Kidney (tissue), 13 donors: ENCODE measurements at regions not wholly inside any gene's neighbourhood (a gene's known extent, or its start where the extent isn't known, plus 50 kb on each side); places are given as distances from the start of the nearest gene placed in this dataset.

Source experiments
- DNase-seq, 5 donors: peaks; one replicate each; pipeline ENCODE4 v3.0.0-alpha.2; 2013 to 2020
- FAIRE-seq: peaks from 2 replicates; lab custom pipeline; 2012; peaks lifted over from hg19 to GRCh38; lab: Jason Lieb, UNC
- H3K27ac ChIP-seq, 2 donors: one replicate each; pipeline ENCODE4 v1.7.0; 2013; ENCODE audit warnings: low read depth in 2 of 2, low read length in 2 of 2, inconsistent platforms in 1 of 2
- H3K27me3 ChIP-seq: one replicate; pipeline ENCODE4 v1.7.1; 2013; ENCODE audit warnings: low read length, inconsistent platforms; ENCODE audit not compliant: control insufficient read depth, insufficient read depth
- H3K36me3 ChIP-seq, 3 donors: one replicate each; pipeline versions ENCODE4 v1.7.0 to v1.7.1; 2013; ENCODE audit warnings: low read length in 3 of 3, control low read depth in 1 of 3, inconsistent platforms in 1 of 3; ENCODE audit not compliant: insufficient read depth in 3 of 3, control insufficient read depth in 2 of 3
- H3K4me1 ChIP-seq, 3 donors: one replicate each; pipeline versions ENCODE4 v1.7.0 to v1.7.1; 2013; ENCODE audit warnings: low read length in 3 of 3, inconsistent platforms in 1 of 3, low read depth in 1 of 3; ENCODE audit not compliant: control insufficient read depth in 2 of 3, insufficient read depth in 2 of 3
- H3K4me3 ChIP-seq, 3 donors: one replicate each; pipeline versions ENCODE4 v1.7.0 to v1.8.1; 2013; ENCODE audit warnings: low read length in 3 of 3, control low read depth in 1 of 3, inconsistent platforms in 1 of 3
- H3K9ac ChIP-seq, 3 donors: one replicate each; pipeline versions ENCODE4 v1.7.0 to v1.7.1; 2013; ENCODE audit warnings: low read length in 3 of 3, control low read depth in 1 of 3, inconsistent platforms in 1 of 3
- H3K9me3 ChIP-seq, 3 donors: one replicate each; pipeline versions ENCODE4 v1.7.0 to v1.7.1; 2013; ENCODE audit warnings: low read length in 3 of 3, control low read depth in 1 of 3, inconsistent platforms in 1 of 3; ENCODE audit not compliant: control insufficient read depth in 2 of 3, insufficient read depth in 1 of 3
- intact Hi-C: fragments of 100-400 bp; cut with DNase I; formaldehyde crosslinking; loops from one replicate; pipeline ENCODE4 v1.11.1; 2022
- TF ChIP-seq, protein P1 (sequence below): IDR thresholded peaks from 3 replicates; pipeline ENCODE4 v1.5.1; 2012; ENCODE audit warnings: mild to moderate bottlenecking, moderate library complexity, borderline replicate concordance; ENCODE audit not compliant: insufficient read depth; ENCODE audit errors: extremely low read depth
- donor health status: control.
- donor health status: control.
- donor health status: control.
- donor health status: control.
- donor health status: control.
- donor health status: DM: yes; HTN: yes; CAD: no.
- donor health status: Normal renal cell carcinoma (clear cell type).

- FAIRE-seq: no peak
Measured at GRCh38 chr15:36458411-36458810, 121.0 kb upstream of the CDIN1 start.

DNA sequence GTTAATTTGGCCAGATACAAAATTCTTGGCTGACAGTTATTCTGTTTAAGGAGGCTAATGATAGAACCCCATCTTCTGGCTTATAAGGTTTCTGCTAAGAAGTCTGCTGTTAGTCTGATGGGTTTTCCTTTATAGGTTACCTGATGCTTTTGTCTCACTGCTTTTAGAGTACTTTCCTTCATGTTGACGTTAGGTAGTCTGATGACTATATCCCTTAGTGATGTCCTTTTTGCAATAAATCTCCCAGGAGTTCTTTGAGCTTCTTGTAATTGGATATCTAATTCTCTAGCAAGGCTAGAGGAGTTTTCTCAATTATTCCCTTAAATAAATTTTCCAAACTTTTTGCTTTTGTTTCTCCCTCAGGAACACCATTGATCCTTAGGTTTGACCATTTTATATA lies 114.1 kb upstream of the CDIN1 start:
- no peak overlapping the region for H3K9ac ChIP-seq
- no peaks in the 10 kb centered on the region for H3K27me3 ChIP-seq
- DNase-seq (peak in 2 of 5 donors; percentile 9 to 13), FAIRE-seq (no peak)
- no peaks in the 10 kb centered on the region for H3K4me1 ChIP-seq
- no peak overlapping the region for H3K4me3 ChIP-seq
- no peak overlapping the region for H3K27ac ChIP-seq
- H3K36me3 ChIP-seq: no peaks in the 10 kb centered on the region
- TF ChIP-seq, protein P1, sequence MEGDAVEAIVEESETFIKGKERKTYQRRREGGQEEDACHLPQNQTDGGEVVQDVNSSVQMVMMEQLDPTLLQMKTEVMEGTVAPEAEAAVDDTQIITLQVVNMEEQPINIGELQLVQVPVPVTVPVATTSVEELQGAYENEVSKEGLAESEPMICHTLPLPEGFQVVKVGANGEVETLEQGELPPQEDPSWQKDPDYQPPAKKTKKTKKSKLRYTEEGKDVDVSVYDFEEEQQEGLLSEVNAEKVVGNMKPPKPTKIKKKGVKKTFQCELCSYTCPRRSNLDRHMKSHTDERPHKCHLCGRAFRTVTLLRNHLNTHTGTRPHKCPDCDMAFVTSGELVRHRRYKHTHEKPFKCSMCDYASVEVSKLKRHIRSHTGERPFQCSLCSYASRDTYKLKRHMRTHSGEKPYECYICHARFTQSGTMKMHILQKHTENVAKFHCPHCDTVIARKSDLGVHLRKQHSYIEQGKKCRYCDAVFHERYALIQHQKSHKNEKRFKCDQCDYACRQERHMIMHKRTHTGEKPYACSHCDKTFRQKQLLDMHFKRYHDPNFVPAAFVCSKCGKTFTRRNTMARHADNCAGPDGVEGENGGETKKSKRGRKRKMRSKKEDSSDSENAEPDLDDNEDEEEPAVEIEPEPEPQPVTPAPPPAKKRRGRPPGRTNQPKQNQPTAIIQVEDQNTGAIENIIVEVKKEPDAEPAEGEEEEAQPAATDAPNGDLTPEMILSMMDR: no peak
- peaks cover 0 to 14% (median 0%) of the 10 kb centered on the region in 3 donors for H3K9me3 ChIP-seq
- intact Hi-C loops: no loop called here

More at GRCh38 chr15:36458411-36458810, 121.0 kb upstream of the CDIN1 start:
- no peaks in the 10 kb centered on the region for H3K36me3 ChIP-seq
- peaks cover 0 to 14% (median 0%) of the 10 kb centered on the region in 3 donors for H3K9me3 ChIP-seq
- H3K27me3 ChIP-seq: no peaks in the 10 kb centered on the region
- no peak overlapping the region for H3K27ac ChIP-seq
- no peak overlapping the region for H3K4me3 ChIP-seq
- no peak overlapping the region for H3K9ac ChIP-seq
- intact Hi-C loops: no loop called here
- TF ChIP-seq, protein P1: no peak
- H3K4me1 ChIP-seq: no peaks in the 10 kb centered on the region
- DNase-seq: peak in 2 of 5 donors; percentile 40 to 42

GRCh38 chr15:36468746-36469145 lies 110.7 kb upstream of the CDIN1 start:
- Histone ChIP-seq H3K9ac (no peak overlapping the region), H3K27ac (no peak overlapping the region), H3K36me3 (no peaks in the 10 kb centered on the region), H3K4me1 (no peaks in the 10 kb centered on the region), H3K4me3 (no peak overlapping the region), H3K9me3 (no peaks in the 10 kb centered on the region), H3K27me3 (no peaks in the 10 kb centered on the region)
- DNase-seq (peak in 3 of 5 donors; percentile 13 to 64 (median 32)), FAIRE-seq (no peak)
- intact Hi-C loops: no loop called here
- TF ChIP-seq, protein P1: no peak
